GOT3 (cell line): ENCODE measurements at regions not wholly inside any gene's neighbourhood (a gene's known extent, or its start where the extent isn't known, plus 50 kb on each side); places are given as distances from the start of the nearest gene placed in this dataset.

Experiments
- DNase-seq: peaks from one replicate; lab custom pipeline; 2025; ENCODE audit warnings: mixed read lengths; lab: John Stamatoyannopoulos, UW

- no peak for DNase-seq
Observed at GRCh38 chr6:140980265-140980887, 1152.3 kb upstream of the GJE1 start.

GRCh38 chr6:140979642-140980091, 1153.1 kb upstream of the GJE1 start:
- DNase-seq = peak; percentile 1

GRCh38 chr6:140977403-140977802, 1155.3 kb upstream of the GJE1 start:
- no peak for DNase-seq

- no peak for DNase-seq
Observed at GRCh38 chr6:140976806-140977205, 1155.9 kb upstream of the GJE1 start.

- no peak for DNase-seq
Observed at GRCh38 chr6:140970485-140970884, 1162.2 kb upstream of the GJE1 start.

GRCh38 chr6:140968062-140968461, 1164.7 kb upstream of the GJE1 start:
- no peak for DNase-seq

- no peak for DNase-seq
Observed at GRCh38 chr6:140966676-140967075, 1166.0 kb upstream of the GJE1 start.

GRCh38 chr6:140960566-140960965, 1172.2 kb upstream of the GJE1 start:
- DNase-seq = no peak

GRCh38 chr6:140957386-140957785, 1175.3 kb upstream of the GJE1 start:
- no peak for DNase-seq

- DNase-seq = no peak
Observed at GRCh38 chr6:140956571-140957369, 1176.0 kb upstream of the GJE1 start.

GRCh38 chr6:140940251-140940925, 1192.3 kb upstream of the GJE1 start:
- DNase-seq = no peak

GRCh38 chr6:140932909-140933308, 1199.8 kb upstream of the GJE1 start:
- DNase-seq = no peak

- no peak for DNase-seq
Observed at GRCh38 chr6:140931581-140931980, 1201.1 kb upstream of the GJE1 start.

- DNase-seq = no peak
Observed at GRCh38 chr6:140929121-140929520, 1203.6 kb upstream of the GJE1 start.

GRCh38 chr6:140923048-140923447, 1209.7 kb upstream of the GJE1 start:
- no peak for DNase-seq

GRCh38 chr6:140921366-140922226, 1211.1 kb upstream of the GJE1 start:
- no peak for DNase-seq

GRCh38 chr6:140917911-140918310, 1214.8 kb upstream of the GJE1 start:
- no peak for DNase-seq

GRCh38 chr6:140915551-140915950, 1217.2 kb upstream of the GJE1 start:
- no peak for DNase-seq

GRCh38 chr6:140915103-140915502, 1217.6 kb upstream of the GJE1 start:
- no peak for DNase-seq

- DNase-seq = no peak
Observed at GRCh38 chr6:140912686-140913085, 1220.0 kb upstream of the GJE1 start.

GRCh38 chr6:140909625-140910024, 1223.1 kb upstream of the GJE1 start:
- no peak for DNase-seq

- DNase-seq = no peak
Observed at GRCh38 chr6:140909156-140909555, 1223.6 kb upstream of the GJE1 start.
